ENCODE measurements at regions not wholly inside any gene's neighbourhood (a gene's known extent, or its start where the extent isn't known, plus 50 kb on each side); places are given as distances from the start of the nearest gene placed in this dataset.

DNA sequence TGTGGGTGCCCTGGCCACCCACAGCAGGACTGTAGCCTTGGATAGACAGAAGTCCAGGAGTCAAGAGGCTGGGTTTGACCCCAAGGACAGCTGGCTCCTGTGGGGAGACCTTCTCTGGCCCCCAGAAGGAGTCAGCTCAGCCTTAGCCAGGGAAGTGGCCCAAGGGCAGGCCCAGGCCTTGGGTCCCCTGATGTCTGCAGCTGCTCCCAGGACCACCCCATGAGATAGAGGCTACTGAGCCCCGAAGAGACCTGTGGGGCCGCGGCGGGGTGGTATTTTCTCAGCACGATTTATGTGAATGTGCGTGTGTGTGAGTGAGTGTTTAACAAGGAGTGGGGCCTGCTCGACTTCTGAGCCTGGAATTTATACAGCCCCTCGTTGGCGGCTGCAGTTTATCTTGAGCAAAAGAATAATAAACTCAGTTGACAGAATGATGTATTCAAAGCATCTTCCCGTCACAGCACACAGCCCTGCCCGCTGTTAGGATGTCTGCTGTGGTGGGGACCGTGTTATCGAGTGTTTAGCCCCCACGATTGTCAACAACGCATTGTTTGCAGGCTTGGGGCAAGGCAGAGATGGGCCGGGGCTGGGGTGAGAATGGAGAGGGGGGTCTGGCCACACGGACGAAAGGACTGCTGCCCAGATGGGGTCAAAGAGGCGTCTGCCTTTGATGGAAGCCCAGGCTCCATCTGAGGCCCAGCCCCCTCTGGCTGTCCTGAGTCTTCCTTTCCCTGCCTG lies 163.3 kb downstream of the VEGFA start:
- no peak for TF ChIP-seq EZH2phosphoT487 (conservative IDR thresholded peaks at IDR 0.05; ENCODE audit: low read length)
- TF ChIP-seq CTCF (IDR thresholded peaks at IDR 0.05; ENCODE audit: insufficient read depth, low read length, poor library complexity, severe bottlenecking) = no peak
- no peaks in the 10 kb centered on the region for H3K36me3 ChIP-seq (ENCODE audit: low read length)

DNA sequence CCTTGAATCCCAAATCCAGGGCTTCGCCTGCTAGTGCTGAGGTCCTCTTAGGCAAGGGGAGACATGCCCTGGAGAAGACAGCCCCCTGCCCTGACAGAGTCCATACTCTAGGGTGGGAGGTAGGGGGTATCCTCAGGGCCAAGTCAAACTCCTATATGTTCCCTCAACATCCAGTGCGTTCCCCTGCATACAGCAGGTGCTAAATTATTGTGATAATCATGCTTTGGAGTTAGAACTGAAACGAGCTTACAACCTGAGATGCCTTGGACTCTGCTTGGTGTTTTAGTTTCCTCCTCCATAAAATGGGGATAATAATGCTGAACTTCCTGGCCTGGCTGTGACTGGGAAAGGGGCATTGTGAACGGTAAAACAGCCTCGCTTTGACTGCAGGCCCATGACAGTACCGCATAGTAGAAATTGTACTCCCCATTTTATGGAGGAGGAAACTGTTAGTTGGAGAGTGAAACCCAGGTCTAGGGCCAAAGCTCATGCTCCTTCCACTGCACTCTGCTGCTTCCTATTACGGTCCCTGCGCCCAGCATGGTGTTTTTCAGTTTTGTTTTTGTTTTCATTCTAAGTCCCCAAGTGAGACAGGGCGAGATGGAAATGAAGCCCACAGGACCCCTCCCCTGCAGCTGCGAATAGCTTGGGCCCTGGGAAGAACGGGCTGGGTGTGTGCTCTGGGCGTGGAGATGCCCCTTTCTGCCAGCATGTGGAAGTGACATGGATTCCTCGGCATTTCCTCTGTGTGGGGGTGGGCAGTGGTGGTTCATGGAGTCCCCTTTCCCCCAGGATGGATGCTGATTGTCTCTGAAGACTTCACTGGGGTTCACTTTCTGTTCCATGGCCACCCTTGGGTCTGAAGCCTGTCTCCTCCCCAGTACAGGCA lies 162.5 kb downstream of the VEGFA start:
- no peak overlapping the region for H3K27ac ChIP-seq (ENCODE audit: low read depth, low read length)
- no peak overlapping the region for H3K4me2 ChIP-seq (ENCODE audit: low read depth, low read length, poor library complexity, severe bottlenecking)
- no peak for TF ChIP-seq CTCF (IDR thresholded peaks at IDR 0.05; ENCODE audit: insufficient read depth, low read length, poor library complexity, severe bottlenecking)
- TF ChIP-seq EZH2phosphoT487 (conservative IDR thresholded peaks at IDR 0.05; ENCODE audit: low read length) = no peak

More for the DNA sequence above, 163.3 kb downstream of the VEGFA start:
- Histone ChIP-seq H3K9me3 (ENCODE audit: insufficient read depth, low read length) (no peaks in the 10 kb centered on the region), H3F3A (ENCODE audit: insufficient read depth) (no peaks in the 10 kb centered on the region), H3K9ac (ENCODE audit: low read length) (no peak overlapping the region), H3K9me2 (replicated peaks; ENCODE audit: insufficient read depth, low read length) (no peaks in the 10 kb centered on the region), H4K20me1 (ENCODE audit: low read depth, low read length) (no peaks in the 10 kb centered on the region), H3K79me2 (ENCODE audit: insufficient read depth, low read length) (no peaks in the 10 kb centered on the region), H3K27me3 (ENCODE audit: low read length) (no peaks in the 10 kb centered on the region), H3K27ac (ENCODE audit: low read depth, low read length) (no peak overlapping the region), H3K4me2 (ENCODE audit: low read depth, low read length, poor library complexity, severe bottlenecking) (no peak overlapping the region), H2AFZ (ENCODE audit: low read depth, low read length, severe bottlenecking) (no peak overlapping the region), H3K4me3 (ENCODE audit: insufficient read depth, low read length, poor library complexity, severe bottlenecking) (no peak overlapping the region)

GRCh38 chr6:43931201-43931600 lies 161.2 kb downstream of the VEGFA start:
- Histone ChIP-seq H3K9me2 (replicated peaks; ENCODE audit: insufficient read depth, low read length) (no peaks in the 10 kb centered on the region), H3K36me3 (ENCODE audit: low read length) (no peaks in the 10 kb centered on the region), H3K79me2 (ENCODE audit: insufficient read depth, low read length) (no peaks in the 10 kb centered on the region), H3K4me2 (ENCODE audit: low read depth, low read length, poor library complexity, severe bottlenecking) (no peak overlapping the region), H3K9me3 (ENCODE audit: insufficient read depth, low read length) (no peaks in the 10 kb centered on the region), H3K9ac (ENCODE audit: low read length) (no peak overlapping the region), H3K27ac (ENCODE audit: low read depth, low read length) (no peak overlapping the region), H3F3A (ENCODE audit: insufficient read depth) (no peaks in the 10 kb centered on the region), H2AFZ (ENCODE audit: low read depth, low read length, severe bottlenecking) (no peak overlapping the region), H3K27me3 (ENCODE audit: low read length) (no peaks in the 10 kb centered on the region), H3K4me3 (ENCODE audit: insufficient read depth, low read length, poor library complexity, severe bottlenecking) (no peak overlapping the region), H4K20me1 (ENCODE audit: low read depth, low read length) (no peaks in the 10 kb centered on the region)
- TF ChIP-seq EZH2phosphoT487 (conservative IDR thresholded peaks at IDR 0.05; ENCODE audit: low read length) (no peak), CTCF (IDR thresholded peaks at IDR 0.05; ENCODE audit: insufficient read depth, low read length, poor library complexity, severe bottlenecking) (no peak)

More for the DNA sequence above, 162.5 kb downstream of the VEGFA start:
- Histone ChIP-seq H3F3A (ENCODE audit: insufficient read depth) (no peaks in the 10 kb centered on the region), H3K9me3 (ENCODE audit: insufficient read depth, low read length) (no peaks in the 10 kb centered on the region), H3K9ac (ENCODE audit: low read length) (no peak overlapping the region), H3K27me3 (ENCODE audit: low read length) (no peaks in the 10 kb centered on the region), H4K20me1 (ENCODE audit: low read depth, low read length) (no peaks in the 10 kb centered on the region), H3K9me2 (replicated peaks; ENCODE audit: insufficient read depth, low read length) (no peaks in the 10 kb centered on the region), H2AFZ (ENCODE audit: low read depth, low read length, severe bottlenecking) (no peak overlapping the region), H3K36me3 (ENCODE audit: low read length) (no peaks in the 10 kb centered on the region), H3K4me3 (ENCODE audit: insufficient read depth, low read length, poor library complexity, severe bottlenecking) (no peak overlapping the region), H3K79me2 (ENCODE audit: insufficient read depth, low read length) (no peaks in the 10 kb centered on the region)

Measured in SU-DHL-6 (cell line).